NCI-H1417 treated with DMSO at 0.1 percent for 48 hours (cell line): ENCODE measurements at regions not wholly inside any gene's neighbourhood (a gene's known extent, or its start where the extent isn't known, plus 50 kb on each side); places are given as distances from the start of the nearest gene placed in this dataset.
"Not testable (repeated sequence)": the region's sequence is repeated elsewhere in the genome, so short reads cannot be mapped to it uniquely, and the experiment has no call there.

Source experiments
- DNase-seq: peaks from one replicate; lab custom pipeline; 2025; lab: John Stamatoyannopoulos, UW

GRCh38 chr6:84635081-84635761 lies 129.2 kb downstream of the TBX18 start:
- no peak for DNase-seq

GRCh38 chr6:84633771-84634170 lies 130.6 kb downstream of the TBX18 start:
- no peak for DNase-seq

- not testable (repeated sequence) for DNase-seq
These were observed 137.9 kb downstream of the TBX18 start for GRCh38 chr6:84626527-84626926.

- DNase-seq, result no peak
These were observed 138.9 kb downstream of the TBX18 start for GRCh38 chr6:84625506-84625905.

- no peak for DNase-seq
These were observed 140.3 kb downstream of the TBX18 start for GRCh38 chr6:84623956-84624680.

GRCh38 chr6:84618836-84619235 lies 145.6 kb downstream of the TBX18 start:
- DNase-seq, result no peak

- no peak for DNase-seq
These were observed 146.2 kb downstream of the TBX18 start for GRCh38 chr6:84618046-84618752.

GRCh38 chr6:84615987-84616386 lies 148.4 kb downstream of the TBX18 start:
- DNase-seq, result no peak

- no peak for DNase-seq
These were observed 149.1 kb downstream of the TBX18 start for GRCh38 chr6:84615113-84615850.

GRCh38 chr6:84606860-84607259 lies 157.5 kb downstream of the TBX18 start:
- no peak for DNase-seq

- no peak for DNase-seq
These were observed 159.1 kb downstream of the TBX18 start for GRCh38 chr6:84605298-84605697.

GRCh38 chr6:84601366-84601765 lies 163.0 kb downstream of the TBX18 start:
- no peak for DNase-seq

- no peak for DNase-seq
These were observed 164.4 kb downstream of the TBX18 start for GRCh38 chr6:84599991-84600390.

GRCh38 chr6:84597238-84597875 lies 167.0 kb downstream of the TBX18 start:
- DNase-seq, result no peak

GRCh38 chr6:84596488-84596887 lies 167.9 kb downstream of the TBX18 start:
- DNase-seq, result no peak

GRCh38 chr6:84588697-84589080 lies 175.7 kb downstream of the TBX18 start:
- DNase-seq, result no peak

- DNase-seq, result not testable (repeated sequence)
These were observed 176.3 kb downstream of the TBX18 start for GRCh38 chr6:84587994-84588696.

GRCh38 chr6:84587202-84587940 lies 177.0 kb downstream of the TBX18 start:
- not testable (repeated sequence) for DNase-seq

GRCh38 chr6:84583784-84584183 lies 180.6 kb downstream of the TBX18 start:
- DNase-seq, result no peak

- no peak for DNase-seq
These were observed 181.4 kb downstream of the TBX18 start for GRCh38 chr6:84582997-84583396.
